ENCODE measurements at regions not wholly inside any gene's neighbourhood (a gene's known extent, or its start where the extent isn't known, plus 50 kb on each side); places are given as distances from the start of the nearest gene placed in this dataset.

- TF ChIP-seq CTCF (IDR thresholded peaks at IDR 0.05), result no peak
- TF ChIP-seq POLR2AphosphoS5 (IDR thresholded peaks at IDR 0.05), result no peak
These were observed 620.2 kb upstream of the BCHE start for GRCh38 chr3:166457382-166457781.

All from breast epithelium (tissue), 3 donors.